ENCODE measurements at regions not wholly inside any gene's neighbourhood (a gene's known extent, or its start where the extent isn't known, plus 50 kb on each side); places are given as distances from the start of the nearest gene placed in this dataset.
A peak's percentile ranks its signal among the peaks of the same experiment; 100 is the strongest.
"Not testable (repeated sequence)": the region's sequence is repeated elsewhere in the genome, so short reads cannot be mapped to it uniquely, and the experiment has no call there.

DNA sequence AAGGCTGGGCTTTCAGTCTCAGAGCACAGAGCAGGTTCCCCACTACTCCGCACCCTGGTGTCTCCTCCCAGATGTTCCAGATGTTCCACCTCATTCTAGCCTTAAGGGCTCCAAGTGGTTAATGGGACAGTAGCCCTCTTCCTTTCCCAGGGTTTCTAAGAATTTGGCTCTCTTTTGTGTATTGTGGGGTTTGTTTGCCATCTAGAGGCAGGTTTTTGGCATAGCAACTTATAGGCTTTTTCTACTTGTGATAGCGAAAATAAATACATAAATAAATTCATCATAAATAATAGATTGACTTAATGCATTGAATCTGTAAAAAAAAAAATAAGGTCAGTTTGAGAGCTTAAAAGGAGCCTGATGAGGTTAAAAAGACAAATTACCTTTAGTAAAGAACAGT is 86.1 kb upstream of the XKR3 start:
- DNase-seq: not testable (repeated sequence)

DNA sequence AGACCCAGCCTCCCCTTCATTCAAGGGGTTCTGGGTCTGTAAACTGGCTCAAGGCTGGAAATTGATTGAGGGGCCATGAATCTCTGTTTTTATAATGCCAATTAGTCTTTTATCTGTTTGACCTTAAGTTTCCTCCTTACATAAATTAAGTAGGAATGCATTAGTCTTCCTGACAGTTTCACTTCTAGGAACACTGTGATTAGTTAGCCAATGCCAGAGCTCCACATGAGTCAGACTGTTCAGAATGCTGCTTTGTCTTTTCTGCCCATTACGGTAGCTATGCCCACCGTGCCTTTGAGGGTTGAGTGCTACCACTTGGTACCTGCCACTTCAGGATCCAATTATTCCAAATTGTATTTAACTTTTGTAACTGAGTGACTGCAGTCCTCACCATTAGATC is 76.8 kb upstream of the XKR3 start:
- not testable (repeated sequence) for DNase-seq

DNA sequence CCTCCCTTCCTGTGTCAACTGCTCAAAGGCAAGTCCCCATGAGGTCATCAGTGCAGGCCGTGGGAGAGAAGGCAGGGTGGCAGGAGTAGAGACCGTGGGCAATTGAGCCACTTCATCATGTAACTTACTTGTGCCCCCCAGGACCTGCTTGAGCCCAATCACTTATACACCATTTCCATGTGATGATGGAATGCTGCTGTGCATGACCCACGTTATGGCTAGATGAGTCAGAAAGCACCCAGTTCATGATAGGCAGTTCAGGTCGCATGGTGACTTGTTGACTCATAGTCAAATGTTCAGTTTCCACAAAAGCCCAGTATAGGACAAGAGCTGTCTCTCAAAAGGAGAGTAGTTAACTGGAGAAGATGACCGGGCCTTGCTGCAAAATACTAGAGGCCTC is 76.4 kb upstream of the XKR3 start:
- peak; percentile 12 for DNase-seq

DNA sequence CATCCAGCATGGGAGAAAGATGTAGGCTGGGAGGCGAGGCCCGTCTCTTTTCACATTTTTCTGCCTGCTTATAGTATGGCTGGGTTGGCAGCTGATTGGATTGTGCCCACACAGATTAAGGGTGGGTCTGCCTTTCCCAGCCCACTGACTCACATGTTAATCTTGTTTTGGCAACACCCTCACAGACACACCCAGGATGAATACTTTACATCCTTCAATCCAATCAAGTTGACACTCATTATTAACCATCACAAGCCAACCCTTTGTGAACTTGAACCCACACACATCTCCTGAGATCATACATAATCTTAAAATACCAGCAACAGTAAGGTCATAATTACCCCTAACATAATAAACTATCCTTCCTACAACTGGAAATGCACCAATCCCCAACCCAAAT is 74.1 kb upstream of the XKR3 start:
- not testable (repeated sequence) for DNase-seq

DNA sequence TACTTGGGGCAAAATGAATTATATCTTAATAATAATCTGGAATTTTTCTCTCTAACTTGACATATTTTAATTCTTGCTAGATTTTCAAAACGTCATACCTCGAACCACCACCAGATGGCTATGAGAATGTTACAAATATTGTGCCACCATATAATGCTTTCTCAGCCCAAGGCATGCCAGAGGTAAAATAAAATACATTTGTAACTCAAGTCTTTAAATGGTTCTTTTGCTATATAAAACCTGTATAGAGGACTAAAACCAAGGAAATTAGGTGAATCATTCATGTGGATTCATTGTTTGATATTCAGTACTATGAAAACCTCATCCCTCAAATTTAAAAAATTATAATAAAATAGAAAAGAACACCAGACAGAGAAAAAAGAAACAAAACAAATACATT is 72.2 kb upstream of the XKR3 start:
- not testable (repeated sequence) for DNase-seq

DNA sequence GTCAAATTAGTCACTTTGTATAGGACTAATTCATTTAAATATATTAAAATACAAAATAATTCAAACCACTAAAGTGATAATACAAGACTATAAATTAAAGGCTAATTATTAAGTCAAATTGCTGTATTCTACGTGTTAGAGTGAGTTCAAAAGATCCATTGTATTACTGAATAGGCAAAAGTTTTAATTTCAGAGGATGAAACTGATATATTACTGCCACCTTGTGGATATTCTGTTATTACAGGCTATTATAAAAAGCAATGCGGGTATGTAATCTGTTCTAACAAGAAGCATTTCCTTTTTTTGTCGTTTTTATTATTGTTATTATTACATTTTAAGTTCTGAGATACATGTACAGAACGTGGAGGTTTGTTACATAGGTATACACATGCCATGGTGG is 66.7 kb upstream of the XKR3 start:
- not testable (repeated sequence) for DNase-seq

DNA sequence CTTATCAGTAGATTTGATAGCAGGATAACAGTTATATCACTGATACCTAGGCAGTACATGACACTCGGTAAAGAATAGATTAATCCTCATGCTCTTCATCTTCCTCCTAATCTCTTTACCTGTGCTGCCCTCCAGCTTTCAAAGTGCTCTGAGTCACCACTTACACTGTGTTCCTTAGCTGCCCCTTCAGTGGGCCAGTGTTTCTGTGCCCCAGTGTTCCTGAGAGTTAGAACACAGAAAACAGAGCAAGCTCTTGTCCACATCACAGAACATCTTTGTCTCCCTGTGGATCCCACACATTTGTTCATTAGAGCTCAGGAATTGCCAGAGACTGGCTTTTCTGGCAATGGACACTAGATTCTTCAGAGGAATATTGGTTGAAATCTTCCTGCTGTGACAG is 51.1 kb upstream of the XKR3 start:
- DNase-seq: not testable (repeated sequence)

Data from activated CD4-positive, alpha-beta T cell treated with anti-CD3 and anti-CD28 coated beads for 48 hours (primary cell).